Stomach (tissue), 4 donors: ENCODE measurements at regions not wholly inside any gene's neighbourhood (a gene's known extent, or its start where the extent isn't known, plus 50 kb on each side); places are given as distances from the start of the nearest gene placed in this dataset.

Source experiments
- EP300 ChIP-seq: sonication (generic); formaldehyde crosslinking; IDR thresholded peaks from one replicate; pipeline ENCODE4 v1.6.1; 2017; ENCODE audit warnings: antibody characterized with exemption
- POLR2A ChIP-seq, 4 donors: fragments of 450-650 bp; IDR thresholded peaks; one replicate each; pipeline ENCODE4 v1.6.1; 2016; ENCODE audit warnings: antibody characterized with exemption in 4 of 4, control low read depth in 2 of 4, mild to moderate bottlenecking in 1 of 4, moderate library complexity in 1 of 4
- TF ChIP-seq, protein P1 (sequence below), 7 experiments: fragments of 450-650 bp in 4 of 7; fragments of 200-600 bp in 3 of 7; sonication (generic) in 3 of 7; IDR thresholded peaks; one replicate each; pipeline ENCODE4 v1.5.1; 2016 to 2019; ENCODE audit warnings: antibody characterized with exemption in 7 of 7, control low read depth in 2 of 7, mild to moderate bottlenecking in 1 of 7

DNA sequence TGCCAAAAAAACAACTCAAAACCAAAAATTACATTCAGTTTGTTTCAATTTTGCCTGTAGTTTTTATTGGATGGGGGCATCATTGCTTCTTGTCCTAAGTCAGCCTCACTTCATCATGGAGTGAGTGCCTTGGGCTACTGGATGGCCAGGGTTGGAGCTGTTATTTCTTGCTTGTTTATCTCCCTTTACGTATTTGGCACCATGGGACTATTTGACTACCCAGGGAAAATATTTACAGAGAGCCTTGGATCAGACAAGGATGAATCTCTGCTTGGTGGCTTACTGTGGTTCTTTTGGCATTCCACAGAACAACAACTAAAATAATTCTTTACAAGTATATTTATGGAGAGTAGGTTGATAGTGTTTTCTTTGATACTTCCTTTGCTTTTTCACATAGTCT, 160.8 kb upstream of the SEL1L start:
- no peak for TF ChIP-seq EP300
- no peak for TF ChIP-seq POLR2A (IDR thresholded peaks at IDR 0.05)
- TF ChIP-seq, protein P1, sequence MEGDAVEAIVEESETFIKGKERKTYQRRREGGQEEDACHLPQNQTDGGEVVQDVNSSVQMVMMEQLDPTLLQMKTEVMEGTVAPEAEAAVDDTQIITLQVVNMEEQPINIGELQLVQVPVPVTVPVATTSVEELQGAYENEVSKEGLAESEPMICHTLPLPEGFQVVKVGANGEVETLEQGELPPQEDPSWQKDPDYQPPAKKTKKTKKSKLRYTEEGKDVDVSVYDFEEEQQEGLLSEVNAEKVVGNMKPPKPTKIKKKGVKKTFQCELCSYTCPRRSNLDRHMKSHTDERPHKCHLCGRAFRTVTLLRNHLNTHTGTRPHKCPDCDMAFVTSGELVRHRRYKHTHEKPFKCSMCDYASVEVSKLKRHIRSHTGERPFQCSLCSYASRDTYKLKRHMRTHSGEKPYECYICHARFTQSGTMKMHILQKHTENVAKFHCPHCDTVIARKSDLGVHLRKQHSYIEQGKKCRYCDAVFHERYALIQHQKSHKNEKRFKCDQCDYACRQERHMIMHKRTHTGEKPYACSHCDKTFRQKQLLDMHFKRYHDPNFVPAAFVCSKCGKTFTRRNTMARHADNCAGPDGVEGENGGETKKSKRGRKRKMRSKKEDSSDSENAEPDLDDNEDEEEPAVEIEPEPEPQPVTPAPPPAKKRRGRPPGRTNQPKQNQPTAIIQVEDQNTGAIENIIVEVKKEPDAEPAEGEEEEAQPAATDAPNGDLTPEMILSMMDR (IDR thresholded peaks at IDR 0.05): no peak
